ENCODE measurements at regions not wholly inside any gene's neighbourhood (a gene's known extent, or its start where the extent isn't known, plus 50 kb on each side); places are given as distances from the start of the nearest gene placed in this dataset.
A peak's percentile ranks its signal among the peaks of the same experiment; 100 is the strongest.

DNA sequence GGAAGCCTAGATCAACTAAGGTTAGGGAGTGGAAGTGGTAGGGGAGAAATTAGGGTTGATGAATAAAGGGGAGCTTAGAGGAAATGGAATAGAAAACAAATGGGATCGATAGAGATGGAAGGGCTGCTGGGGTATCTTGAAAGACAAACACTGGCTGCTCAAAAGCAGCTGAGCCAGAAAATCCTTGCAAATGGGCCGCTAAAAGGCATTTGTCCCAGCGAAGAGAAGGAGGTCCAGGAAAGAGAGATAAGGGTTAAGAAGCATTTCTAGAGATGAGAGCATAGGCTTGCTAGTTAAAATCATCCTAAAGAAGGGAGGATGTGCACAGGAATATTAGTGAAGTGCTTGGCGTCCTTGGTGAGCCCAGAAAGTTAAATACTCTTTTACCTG is 258.0 kb upstream of the CBLB start:
- H3K4me2 ChIP-seq (ENCODE audit: insufficient read depth, low read length, poor library complexity, severe bottlenecking): no peak overlapping the region
- no peak overlapping the region for H2AK5ac ChIP-seq (ENCODE audit: low read depth, low read length)
- H3K79me1 ChIP-seq (ENCODE audit: low read depth, low read length): no peaks in the 10 kb centered on the region
- H3K4me1 ChIP-seq (ENCODE audit: control insufficient read depth in 2 of 2, insufficient read depth in 1 of 2, low read depth in 1 of 2, low read length in 2 of 2): peaks cover 2 to 4% of the 10 kb centered on the region in 2 donors
- H3K4ac ChIP-seq (ENCODE audit: low read length): no peak overlapping the region
- no peaks in the 10 kb centered on the region for H3K9me3 ChIP-seq (replicated peaks in 1 of 2; ENCODE audit: control insufficient read depth in 2 of 2, insufficient read depth in 1 of 2, low read depth in 1 of 2, low read length in 2 of 2)
- no peak overlapping the region for H4K8ac ChIP-seq (ENCODE audit: low read depth, low read length)
- H4K91ac ChIP-seq (ENCODE audit: low read depth, low read length, poor library complexity): no peak overlapping the region
- H2AFZ ChIP-seq (ENCODE audit: low read length): peak overlapping the region; percentile 7
- H3K4me3 ChIP-seq (ENCODE audit: low read length in 2 of 2): no peak overlapping the region
- no peak overlapping the region for H2BK15ac ChIP-seq (ENCODE audit: low read length)
- no peaks in the 10 kb centered on the region for H3K36me3 ChIP-seq (replicated peaks in 1 of 2; ENCODE audit: control insufficient read depth in 2 of 2, insufficient read depth in 2 of 2, low read length in 2 of 2)
- no peaks in the 10 kb centered on the region for H3K27me3 ChIP-seq (ENCODE audit: control insufficient read depth in 3 of 3, insufficient read depth in 3 of 3, low read depth in 1 of 3, low read length in 3 of 3)
- H2BK5ac ChIP-seq (ENCODE audit: low read length): no peak overlapping the region
- H3K14ac ChIP-seq (ENCODE audit: low read length): no peak overlapping the region
- H3K23ac ChIP-seq (ENCODE audit: low read depth, low read length, poor library complexity): no peak overlapping the region
- H2BK120ac ChIP-seq (ENCODE audit: low read depth, low read length): no peak overlapping the region
- no peak overlapping the region for H3K18ac ChIP-seq (ENCODE audit: low read length)
- no CpG with 5 or more reads among the region's 4 CpGs for WGBS, 2 donors (ENCODE audit: extremely low coverage in 2 of 2, insufficient read length in 2 of 2, insufficient replicate concordance in 1 of 2)
- DNase-seq (ENCODE audit: low spot score): no peak
- H3K9ac ChIP-seq (ENCODE audit: low read depth, low read length, poor library complexity): no peak overlapping the region
- H3K27ac ChIP-seq (replicated peaks; ENCODE audit: low read length): no peak overlapping the region
- H2BK12ac ChIP-seq (ENCODE audit: low read length): no peak overlapping the region

DNA sequence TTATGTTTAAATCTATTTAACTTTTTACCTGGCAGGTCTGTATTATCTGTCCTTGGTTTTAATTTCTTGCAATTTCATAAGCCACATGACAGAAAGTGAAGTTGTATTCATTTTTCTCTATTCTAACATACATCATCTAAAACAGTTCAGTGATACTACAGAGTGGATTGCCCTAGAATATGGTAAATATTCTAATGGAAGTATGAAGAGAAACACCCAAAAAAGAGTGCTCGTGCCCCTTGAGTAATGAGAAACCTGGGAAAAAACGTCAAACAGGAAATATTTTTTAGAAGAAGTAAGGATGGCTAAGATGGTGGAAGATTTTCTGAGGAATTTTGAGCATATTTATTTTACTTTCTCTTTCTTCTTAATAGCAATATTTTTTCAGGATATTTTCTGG is 261.1 kb upstream of the CBLB start:
- no peak overlapping the region for H3K27ac ChIP-seq (replicated peaks; ENCODE audit: low read length)

DNA sequence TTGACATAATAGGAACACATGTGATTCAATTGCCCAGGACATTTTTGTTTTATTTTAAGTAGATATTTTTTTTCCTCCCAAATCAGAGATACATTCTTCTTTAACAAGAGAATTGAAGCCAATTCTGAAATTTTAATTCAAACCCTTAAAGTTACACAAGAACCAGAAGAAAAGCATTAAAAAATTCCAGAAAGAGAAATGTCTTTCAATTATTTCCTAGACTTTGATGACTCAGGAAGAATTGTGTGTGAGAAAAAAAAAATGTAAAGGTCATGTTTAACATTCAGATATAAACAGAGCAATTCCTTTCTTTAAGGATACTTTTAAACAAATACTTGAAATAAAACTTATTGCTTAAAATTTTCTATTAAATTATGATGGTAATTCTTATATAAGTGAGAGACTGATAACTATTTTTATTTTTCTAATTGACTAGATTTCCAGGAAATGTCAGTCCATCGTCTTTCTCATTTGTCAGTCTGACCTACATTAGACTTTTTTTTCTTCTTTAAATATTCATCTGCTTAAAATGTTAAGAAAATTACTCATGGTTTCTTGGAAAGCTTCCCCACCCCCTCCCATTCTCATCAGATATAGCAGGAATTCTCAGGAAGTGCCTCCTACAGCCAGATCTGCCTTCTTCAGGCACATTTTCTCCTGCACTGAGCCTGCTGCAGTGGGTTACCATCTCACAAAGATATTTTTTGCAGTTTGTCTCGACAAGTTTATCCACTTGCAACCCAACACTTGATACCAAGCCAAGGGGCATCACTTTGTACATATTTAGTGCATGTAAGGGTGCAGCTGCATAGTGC is 261.8 kb upstream of the CBLB start:
- Histone ChIP-seq H3K14ac (ENCODE audit: low read length) (no peak overlapping the region), H3K23ac (ENCODE audit: low read depth, low read length, poor library complexity) (no peak overlapping the region), H2BK12ac (ENCODE audit: low read length) (no peak overlapping the region), H3K4me1 (ENCODE audit: control insufficient read depth in 2 of 2, insufficient read depth in 1 of 2, low read depth in 1 of 2, low read length in 2 of 2) (peaks cover 2 to 14% of the 10 kb centered on the region in 2 donors), H3K18ac (ENCODE audit: low read length) (no peak overlapping the region), H4K8ac (ENCODE audit: low read depth, low read length) (no peak overlapping the region), H3K4me2 (ENCODE audit: insufficient read depth, low read length, poor library complexity, severe bottlenecking) (no peak overlapping the region), H2BK120ac (ENCODE audit: low read depth, low read length) (no peak overlapping the region), H2BK15ac (ENCODE audit: low read length) (no peak overlapping the region), H3K4ac (ENCODE audit: low read length) (no peak overlapping the region), H3K79me1 (ENCODE audit: low read depth, low read length) (peaks cover 2% of the 10 kb centered on the region), H2AK5ac (ENCODE audit: low read depth, low read length) (no peak overlapping the region), H3K27me3 (ENCODE audit: control insufficient read depth in 3 of 3, insufficient read depth in 3 of 3, low read depth in 1 of 3, low read length in 3 of 3) (no peaks in the 10 kb centered on the region), H2AFZ (ENCODE audit: low read length) (peak overlapping the region; percentile 92), H3K9ac (ENCODE audit: low read depth, low read length, poor library complexity) (no peak overlapping the region), H4K91ac (ENCODE audit: low read depth, low read length, poor library complexity) (no peak overlapping the region), H3K27ac (replicated peaks; ENCODE audit: low read length) (no peak overlapping the region), H3K36me3 (replicated peaks in 1 of 2; ENCODE audit: control insufficient read depth in 2 of 2, insufficient read depth in 2 of 2, low read length in 2 of 2) (no peaks in the 10 kb centered on the region), H2BK5ac (ENCODE audit: low read length) (no peak overlapping the region), H3K4me3 (ENCODE audit: low read length in 2 of 2) (peak overlapping the region in 1 of 2 donors; percentile 33), H3K9me3 (replicated peaks in 1 of 2; ENCODE audit: control insufficient read depth in 2 of 2, insufficient read depth in 1 of 2, low read depth in 1 of 2, low read length in 2 of 2) (no peaks in the 10 kb centered on the region)
- no CpG with 5 or more reads among the region's 2 CpGs for whole genome bisulfite sequencing, 2 donors (ENCODE audit: extremely low coverage in 2 of 2, insufficient read length in 2 of 2, insufficient replicate concordance in 1 of 2)
- no peak for DNase-seq (ENCODE audit: low spot score)

More for the DNA sequence above, 261.1 kb upstream of the CBLB start:
- no peak for DNase-seq (ENCODE audit: low spot score)
- Histone ChIP-seq H3K9ac (ENCODE audit: low read depth, low read length, poor library complexity) (no peak overlapping the region), H4K8ac (ENCODE audit: low read depth, low read length) (no peak overlapping the region), H2BK15ac (ENCODE audit: low read length) (no peak overlapping the region), H3K4me2 (ENCODE audit: insufficient read depth, low read length, poor library complexity, severe bottlenecking) (no peak overlapping the region), H3K23ac (ENCODE audit: low read depth, low read length, poor library complexity) (no peak overlapping the region), H3K79me1 (ENCODE audit: low read depth, low read length) (no peaks in the 10 kb centered on the region), H4K91ac (ENCODE audit: low read depth, low read length, poor library complexity) (no peak overlapping the region), H3K4me1 (ENCODE audit: control insufficient read depth in 2 of 2, insufficient read depth in 1 of 2, low read depth in 1 of 2, low read length in 2 of 2) (peaks cover 2 to 14% of the 10 kb centered on the region in 2 donors), H3K9me3 (replicated peaks in 1 of 2; ENCODE audit: control insufficient read depth in 2 of 2, insufficient read depth in 1 of 2, low read depth in 1 of 2, low read length in 2 of 2) (no peaks in the 10 kb centered on the region), H2AK5ac (ENCODE audit: low read depth, low read length) (no peak overlapping the region), H2AFZ (ENCODE audit: low read length) (peak overlapping the region; percentile 92), H2BK12ac (ENCODE audit: low read length) (no peak overlapping the region), H3K27me3 (ENCODE audit: control insufficient read depth in 3 of 3, insufficient read depth in 3 of 3, low read depth in 1 of 3, low read length in 3 of 3) (no peaks in the 10 kb centered on the region), H3K36me3 (replicated peaks in 1 of 2; ENCODE audit: control insufficient read depth in 2 of 2, insufficient read depth in 2 of 2, low read length in 2 of 2) (no peaks in the 10 kb centered on the region), H3K18ac (ENCODE audit: low read length) (no peak overlapping the region), H3K14ac (ENCODE audit: low read length) (no peak overlapping the region), H2BK120ac (ENCODE audit: low read depth, low read length) (no peak overlapping the region), H2BK5ac (ENCODE audit: low read length) (no peak overlapping the region), H3K4ac (ENCODE audit: low read length) (no peak overlapping the region), H3K4me3 (ENCODE audit: low read length in 2 of 2) (no peak overlapping the region)
- no CpG with 5 or more reads among the region's 2 CpGs for WGBS, 2 donors (ENCODE audit: extremely low coverage in 2 of 2, insufficient read length in 2 of 2, insufficient replicate concordance in 1 of 2)

DNA sequence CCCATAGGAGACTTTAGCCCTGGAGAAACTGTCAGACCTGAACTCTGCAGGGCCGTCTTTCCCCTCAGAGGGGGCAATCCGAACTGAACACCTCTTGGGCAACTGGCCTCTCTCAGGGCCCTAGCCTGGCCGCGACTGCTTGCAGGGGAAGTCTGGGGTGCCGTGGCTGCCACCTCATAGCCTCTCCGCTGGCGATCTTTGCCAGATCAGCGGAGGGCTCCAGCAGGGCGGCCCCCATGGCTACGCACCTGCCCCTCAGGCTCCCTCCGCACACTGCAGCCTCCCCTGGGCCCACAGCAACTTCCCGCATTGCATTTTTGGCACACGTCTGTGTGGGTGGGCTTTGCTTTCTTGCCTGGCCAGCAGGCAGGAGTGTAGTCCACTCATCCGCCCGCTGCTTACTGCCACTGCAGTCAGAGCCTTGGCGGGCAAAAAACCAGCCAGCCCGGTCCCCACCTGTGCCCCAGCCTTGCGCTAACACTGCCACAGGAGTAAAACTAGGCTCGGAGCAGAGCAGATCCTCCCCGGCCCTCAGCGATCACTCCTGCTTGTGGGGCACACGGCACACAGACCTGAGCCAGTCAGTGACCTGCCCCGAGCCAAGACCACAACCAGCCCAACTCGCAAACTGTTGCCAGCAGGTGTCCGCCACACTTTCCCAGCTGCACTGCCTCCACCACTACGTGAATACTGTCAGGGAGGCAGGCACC is 266.8 kb upstream of the CBLB start:
- H3K4me3 ChIP-seq (ENCODE audit: low read length in 2 of 2): no peak overlapping the region
- peak overlapping the region; percentile 56 for H3K14ac ChIP-seq (ENCODE audit: low read length)
- no peaks in the 10 kb centered on the region for H3K27me3 ChIP-seq (ENCODE audit: control insufficient read depth in 3 of 3, insufficient read depth in 3 of 3, low read depth in 1 of 3, low read length in 3 of 3)
- H3K79me1 ChIP-seq (ENCODE audit: low read depth, low read length): peaks cover 2% of the 10 kb centered on the region
- WGBS, 2 donors (ENCODE audit: extremely low coverage in 2 of 2, insufficient read length in 2 of 2, insufficient replicate concordance in 1 of 2): no CpG with 5 or more reads among the region's 26 CpGs
- H2BK15ac ChIP-seq (ENCODE audit: low read length): no peak overlapping the region
- peak overlapping the region; percentile 61 for H2AK5ac ChIP-seq (ENCODE audit: low read depth, low read length)
- no peak overlapping the region for H3K27ac ChIP-seq (replicated peaks; ENCODE audit: low read length)
- H2BK120ac ChIP-seq (ENCODE audit: low read depth, low read length): no peak overlapping the region
- H2BK12ac ChIP-seq (ENCODE audit: low read length): peak overlapping the region; percentile 86
- no peak overlapping the region for H2BK5ac ChIP-seq (ENCODE audit: low read length)
- no peak for DNase-seq (ENCODE audit: low spot score)
- no peak overlapping the region for H3K4ac ChIP-seq (ENCODE audit: low read length)
- H3K4me2 ChIP-seq (ENCODE audit: insufficient read depth, low read length, poor library complexity, severe bottlenecking): no peak overlapping the region
- H3K18ac ChIP-seq (ENCODE audit: low read length): peak overlapping the region; percentile 57
- H2AFZ ChIP-seq (ENCODE audit: low read length): no peak overlapping the region
- peak overlapping the region; percentile 39 for H4K91ac ChIP-seq (ENCODE audit: low read depth, low read length, poor library complexity)
- peaks cover 2 to 4% of the 10 kb centered on the region in 2 donors for H3K9me3 ChIP-seq (replicated peaks in 1 of 2; ENCODE audit: control insufficient read depth in 2 of 2, insufficient read depth in 1 of 2, low read depth in 1 of 2, low read length in 2 of 2)
- H3K9ac ChIP-seq (ENCODE audit: low read depth, low read length, poor library complexity): no peak overlapping the region
- H3K36me3 ChIP-seq (replicated peaks in 1 of 2; ENCODE audit: control insufficient read depth in 2 of 2, insufficient read depth in 2 of 2, low read length in 2 of 2): no peaks in the 10 kb centered on the region
- H4K8ac ChIP-seq (ENCODE audit: low read depth, low read length): no peak overlapping the region
- H3K4me1 ChIP-seq (ENCODE audit: control insufficient read depth in 2 of 2, insufficient read depth in 1 of 2, low read depth in 1 of 2, low read length in 2 of 2): peaks cover 2 to 16% of the 10 kb centered on the region in 2 donors
- H3K23ac ChIP-seq (ENCODE audit: low read depth, low read length, poor library complexity): peak overlapping the region; percentile 93

Measured in neuronal stem cell (in vitro differentiated cells).